Breast epithelium (tissue), 4 donors: ENCODE measurements at regions not wholly inside any gene's neighbourhood (a gene's known extent, or its start where the extent isn't known, plus 50 kb on each side); places are given as distances from the start of the nearest gene placed in this dataset.
"Not testable (repeated sequence)": the region's sequence is repeated elsewhere in the genome, so short reads cannot be mapped to it uniquely, and the experiment has no call there.

ENCODE experiments used
- DNase-seq, 2 donors: peaks; one replicate each; pipeline ENCODE4 v3.0.0-alpha.2; 2019; ENCODE audit warnings: low spot score in 2 of 2
- H3K27ac ChIP-seq, 2 donors: fragments of 200-600 bp; sonication (generic) in 1 of 2; one replicate each; pipeline ENCODE4 v1.5.1; 2016 to 2019; ENCODE audit warnings: mild to moderate bottlenecking in 1 of 2
- H3K27me3 ChIP-seq, 2 donors: fragments of 200-600 bp; sonication (generic) in 1 of 2; one replicate each; pipeline versions ENCODE4 v1.5.1 to v1.6.0; 2017 to 2019; ENCODE audit warnings: control low read depth in 1 of 2, mild to moderate bottlenecking in 1 of 2
- H3K36me3 ChIP-seq: fragments of 200-600 bp; one replicate; pipeline ENCODE4 v1.5.1; 2019
- H3K4me1 ChIP-seq, 2 donors: fragments of 200-600 bp; sonication (generic); one replicate each; pipeline ENCODE4 v1.5.1; 2016 to 2019; ENCODE audit warnings: control low read depth in 1 of 2
- H3K4me3 ChIP-seq, 3 donors: fragments of 200-600 bp; sonication (generic); 1 replicate in 2 of 3; 2 replicates in 1 of 3; pipeline ENCODE4 v1.5.1; 2016 to 2019; ENCODE audit warnings: mild to moderate bottlenecking in 3 of 3, moderate library complexity in 2 of 3
- H3K9me3 ChIP-seq, 2 donors: fragments of 200-600 bp; sonication (generic) in 1 of 2; one replicate each; pipeline ENCODE4 v1.5.1; 2016 to 2019; ENCODE audit warnings: control low read depth in 1 of 2
- CTCF ChIP-seq, 3 donors: fragments of 450-650 bp; IDR thresholded peaks; one replicate each; pipeline ENCODE4 v1.5.1; 2016 to 2017; ENCODE audit warnings: antibody characterized with exemption in 3 of 3, mild to moderate bottlenecking in 3 of 3, moderate library complexity in 3 of 3
- POLR2A ChIP-seq: fragments of 450-650 bp; IDR thresholded peaks from one replicate; pipeline ENCODE4 v1.6.1; 2016; ENCODE audit warnings: antibody characterized with exemption, mild to moderate bottlenecking, moderate library complexity
- POLR2AphosphoS5 ChIP-seq, 3 donors: sonication (generic); formaldehyde crosslinking; IDR thresholded peaks; one replicate each; pipeline ENCODE4 v1.6.1; 2017; ENCODE audit warnings: antibody characterized with exemption in 3 of 3
- intact Hi-C: fragments of 100-400 bp; cut with DNase I; formaldehyde crosslinking; loops from one replicate; pipeline ENCODE4 v1.15.1; 2023; ENCODE audit warnings: low total_unique reads

- Histone ChIP-seq H3K36me3 (no peaks in the 10 kb centered on the region), H3K9me3 (no peaks in the 10 kb centered on the region), H3K4me3 (no peak overlapping the region), H3K4me1 (peaks cover 3 to 11% of the 10 kb centered on the region in 2 donors), H3K27ac (no peak overlapping the region), H3K27me3 (no peaks in the 10 kb centered on the region)
- DNase-seq = no peak
- intact Hi-C loops = no loop called here
- TF ChIP-seq POLR2AphosphoS5 (IDR thresholded peaks at IDR 0.05) (no peak), POLR2A (no peak), CTCF (IDR thresholded peaks at IDR 0.05) (no peak)
Measured at GRCh38 chr6:170221753-170222400, 69.0 kb downstream of the DLL1 start.

GRCh38 chr6:170221052-170221752 is 69.7 kb downstream of the DLL1 start:
- Histone ChIP-seq H3K4me3 (no peak overlapping the region), H3K9me3 (no peaks in the 10 kb centered on the region), H3K27me3 (no peaks in the 10 kb centered on the region), H3K27ac (no peak overlapping the region), H3K4me1 (peaks cover 3 to 11% of the 10 kb centered on the region in 2 donors), H3K36me3 (no peaks in the 10 kb centered on the region)
- TF ChIP-seq POLR2AphosphoS5 (IDR thresholded peaks at IDR 0.05) (no peak), POLR2A (no peak), CTCF (IDR thresholded peaks at IDR 0.05) (no peak)
- intact Hi-C loops = no loop called here
- DNase-seq = no peak

DNA sequence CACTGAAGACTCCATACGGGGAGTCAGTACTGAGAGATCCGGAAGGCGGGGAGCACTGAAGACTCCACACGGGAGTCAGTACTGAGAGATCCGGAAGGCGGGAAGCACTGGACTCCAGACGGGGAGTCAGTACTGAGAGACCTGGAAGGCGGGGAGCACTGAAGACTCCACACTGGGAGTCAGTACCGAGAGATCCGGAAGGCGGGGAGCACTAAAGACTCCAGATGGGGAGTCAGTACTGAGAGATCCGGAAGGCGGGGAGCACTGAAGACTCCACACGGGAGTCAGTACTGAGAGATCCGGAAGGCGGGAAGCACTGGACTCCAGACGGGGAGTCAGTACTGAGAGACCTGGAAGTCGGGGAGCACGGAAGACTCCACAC is 77.2 kb downstream of the DLL1 start:
- H3K9me3 ChIP-seq, H3K4me3 ChIP-seq, H3K27ac ChIP-seq, H3K36me3 ChIP-seq, H3K27me3 ChIP-seq, intact Hi-C loops, H3K4me1 ChIP-seq: not testable (repeated sequence)
- DNase-seq = peak in 1 of 2 donors; percentile 10

GRCh38 chr6:170212956-170213636 is 77.8 kb downstream of the DLL1 start:
- no peak overlapping the region for H3K4me3 ChIP-seq
- DNase-seq = peak in 1 of 2 donors; percentile 14
- TF ChIP-seq POLR2A = no peak
- TF ChIP-seq CTCF (IDR thresholded peaks at IDR 0.05) = no peak
- TF ChIP-seq POLR2AphosphoS5 (IDR thresholded peaks at IDR 0.05) = no peak

GRCh38 chr6:170212051-170212756 is 78.7 kb downstream of the DLL1 start:
- Histone ChIP-seq H3K9me3 (no peaks in the 10 kb centered on the region), H3K4me3 (no peak overlapping the region), H3K27me3 (peaks cover 0 to 11% of the 10 kb centered on the region in 2 donors), H3K4me1 (no peaks in the 10 kb centered on the region), H3K27ac (no peak overlapping the region), H3K36me3 (no peaks in the 10 kb centered on the region)
- DNase-seq = peak in 1 of 2 donors; percentile 4
- intact Hi-C loops = no loop called here
- no peak for TF ChIP-seq CTCF (IDR thresholded peaks at IDR 0.05)
- no peak for TF ChIP-seq POLR2AphosphoS5 (IDR thresholded peaks at IDR 0.05)
- TF ChIP-seq POLR2A = no peak

More at GRCh38 chr6:170212956-170213636, 77.8 kb downstream of the DLL1 start:
- Histone ChIP-seq H3K27ac (no peak overlapping the region), H3K4me1 (no peaks in the 10 kb centered on the region), H3K27me3 (peaks cover 0 to 10% of the 10 kb centered on the region in 2 donors), H3K36me3 (no peaks in the 10 kb centered on the region), H3K9me3 (no peaks in the 10 kb centered on the region)
- intact Hi-C loops = no loop called here
